ENCODE measurements at regions not wholly inside any gene's neighbourhood (a gene's known extent, or its start where the extent isn't known, plus 50 kb on each side); places are given as distances from the start of the nearest gene placed in this dataset.

DNA sequence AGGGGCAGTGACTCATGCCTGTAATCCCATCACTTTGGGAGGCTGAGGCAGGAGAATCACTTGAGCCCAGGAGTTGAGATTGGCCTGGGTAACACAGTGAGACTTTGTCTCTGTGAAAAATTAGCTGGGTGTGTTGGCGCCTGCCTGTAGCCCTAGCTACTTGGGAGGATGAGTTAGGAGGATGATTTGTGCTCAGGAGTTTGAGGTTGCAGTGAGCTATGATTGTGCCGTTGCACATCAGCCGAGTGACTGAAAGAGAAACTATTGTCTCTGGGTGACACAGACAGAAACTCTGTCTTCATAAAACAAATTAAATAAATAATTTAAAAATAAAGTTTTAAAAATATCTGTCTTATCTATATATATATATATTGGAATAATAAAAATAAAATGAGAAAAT lies 1844.6 kb upstream of the PIK3C3 start:
- TF ChIP-seq RXRA (IDR thresholded peaks at IDR 0.05) (no peak), HNF4G (IDR thresholded peaks at IDR 0.05) (no peak), HNF4A (conservative IDR thresholded peaks at IDR 0.05) (no peak), YY1 (IDR thresholded peaks at IDR 0.05) (no peak), SP1 (IDR thresholded peaks at IDR 0.05) (no peak), TAF1 (conservative IDR thresholded peaks at IDR 0.05) (no peak), RAD21 (IDR thresholded peaks at IDR 0.05) (no peak), FOXA2 (IDR thresholded peaks at IDR 0.05) (no peak), GABPA (IDR thresholded peaks at IDR 0.05 in 1 of 2, conservative IDR thresholded peaks at IDR 0.05 in 1 of 2) (no peak), FOXA1 (IDR thresholded peaks at IDR 0.05) (no peak), NR2F2 (IDR thresholded peaks at IDR 0.05) (no peak), JUND (IDR thresholded peaks at IDR 0.05) (no peak), EGR1 (IDR thresholded peaks at IDR 0.05; ENCODE audit: low read depth in 2 of 2) (no peak)
- TF ChIP-seq, protein P1, sequence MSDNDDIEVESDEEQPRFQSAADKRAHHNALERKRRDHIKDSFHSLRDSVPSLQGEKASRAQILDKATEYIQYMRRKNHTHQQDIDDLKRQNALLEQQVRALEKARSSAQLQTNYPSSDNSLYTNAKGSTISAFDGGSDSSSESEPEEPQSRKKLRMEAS (IDR thresholded peaks at IDR 0.05): no peak
- TF ChIP-seq, protein P2, sequence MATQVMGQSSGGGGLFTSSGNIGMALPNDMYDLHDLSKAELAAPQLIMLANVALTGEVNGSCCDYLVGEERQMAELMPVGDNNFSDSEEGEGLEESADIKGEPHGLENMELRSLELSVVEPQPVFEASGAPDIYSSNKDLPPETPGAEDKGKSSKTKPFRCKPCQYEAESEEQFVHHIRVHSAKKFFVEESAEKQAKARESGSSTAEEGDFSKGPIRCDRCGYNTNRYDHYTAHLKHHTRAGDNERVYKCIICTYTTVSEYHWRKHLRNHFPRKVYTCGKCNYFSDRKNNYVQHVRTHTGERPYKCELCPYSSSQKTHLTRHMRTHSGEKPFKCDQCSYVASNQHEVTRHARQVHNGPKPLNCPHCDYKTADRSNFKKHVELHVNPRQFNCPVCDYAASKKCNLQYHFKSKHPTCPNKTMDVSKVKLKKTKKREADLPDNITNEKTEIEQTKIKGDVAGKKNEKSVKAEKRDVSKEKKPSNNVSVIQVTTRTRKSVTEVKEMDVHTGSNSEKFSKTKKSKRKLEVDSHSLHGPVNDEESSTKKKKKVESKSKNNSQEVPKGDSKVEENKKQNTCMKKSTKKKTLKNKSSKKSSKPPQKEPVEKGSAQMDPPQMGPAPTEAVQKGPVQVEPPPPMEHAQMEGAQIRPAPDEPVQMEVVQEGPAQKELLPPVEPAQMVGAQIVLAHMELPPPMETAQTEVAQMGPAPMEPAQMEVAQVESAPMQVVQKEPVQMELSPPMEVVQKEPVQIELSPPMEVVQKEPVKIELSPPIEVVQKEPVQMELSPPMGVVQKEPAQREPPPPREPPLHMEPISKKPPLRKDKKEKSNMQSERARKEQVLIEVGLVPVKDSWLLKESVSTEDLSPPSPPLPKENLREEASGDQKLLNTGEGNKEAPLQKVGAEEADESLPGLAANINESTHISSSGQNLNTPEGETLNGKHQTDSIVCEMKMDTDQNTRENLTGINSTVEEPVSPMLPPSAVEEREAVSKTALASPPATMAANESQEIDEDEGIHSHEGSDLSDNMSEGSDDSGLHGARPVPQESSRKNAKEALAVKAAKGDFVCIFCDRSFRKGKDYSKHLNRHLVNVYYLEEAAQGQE (IDR thresholded peaks at IDR 0.05): no peak
- TF ChIP-seq, protein P3, sequence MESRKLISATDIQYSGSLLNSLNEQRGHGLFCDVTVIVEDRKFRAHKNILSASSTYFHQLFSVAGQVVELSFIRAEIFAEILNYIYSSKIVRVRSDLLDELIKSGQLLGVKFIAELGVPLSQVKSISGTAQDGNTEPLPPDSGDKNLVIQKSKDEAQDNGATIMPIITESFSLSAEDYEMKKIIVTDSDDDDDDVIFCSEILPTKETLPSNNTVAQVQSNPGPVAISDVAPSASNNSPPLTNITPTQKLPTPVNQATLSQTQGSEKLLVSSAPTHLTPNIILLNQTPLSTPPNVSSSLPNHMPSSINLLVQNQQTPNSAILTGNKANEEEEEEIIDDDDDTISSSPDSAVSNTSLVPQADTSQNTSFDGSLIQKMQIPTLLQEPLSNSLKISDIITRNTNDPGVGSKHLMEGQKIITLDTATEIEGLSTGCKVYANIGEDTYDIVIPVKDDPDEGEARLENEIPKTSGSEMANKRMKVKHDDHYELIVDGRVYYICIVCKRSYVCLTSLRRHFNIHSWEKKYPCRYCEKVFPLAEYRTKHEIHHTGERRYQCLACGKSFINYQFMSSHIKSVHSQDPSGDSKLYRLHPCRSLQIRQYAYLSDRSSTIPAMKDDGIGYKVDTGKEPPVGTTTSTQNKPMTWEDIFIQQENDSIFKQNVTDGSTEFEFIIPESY (IDR thresholded peaks at IDR 0.05): no peak
- TF ChIP-seq, protein P4, sequence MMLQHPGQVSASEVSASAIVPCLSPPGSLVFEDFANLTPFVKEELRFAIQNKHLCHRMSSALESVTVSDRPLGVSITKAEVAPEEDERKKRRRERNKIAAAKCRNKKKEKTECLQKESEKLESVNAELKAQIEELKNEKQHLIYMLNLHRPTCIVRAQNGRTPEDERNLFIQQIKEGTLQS (IDR thresholded peaks at IDR 0.05): no peak
- TF ChIP-seq, protein P5, sequence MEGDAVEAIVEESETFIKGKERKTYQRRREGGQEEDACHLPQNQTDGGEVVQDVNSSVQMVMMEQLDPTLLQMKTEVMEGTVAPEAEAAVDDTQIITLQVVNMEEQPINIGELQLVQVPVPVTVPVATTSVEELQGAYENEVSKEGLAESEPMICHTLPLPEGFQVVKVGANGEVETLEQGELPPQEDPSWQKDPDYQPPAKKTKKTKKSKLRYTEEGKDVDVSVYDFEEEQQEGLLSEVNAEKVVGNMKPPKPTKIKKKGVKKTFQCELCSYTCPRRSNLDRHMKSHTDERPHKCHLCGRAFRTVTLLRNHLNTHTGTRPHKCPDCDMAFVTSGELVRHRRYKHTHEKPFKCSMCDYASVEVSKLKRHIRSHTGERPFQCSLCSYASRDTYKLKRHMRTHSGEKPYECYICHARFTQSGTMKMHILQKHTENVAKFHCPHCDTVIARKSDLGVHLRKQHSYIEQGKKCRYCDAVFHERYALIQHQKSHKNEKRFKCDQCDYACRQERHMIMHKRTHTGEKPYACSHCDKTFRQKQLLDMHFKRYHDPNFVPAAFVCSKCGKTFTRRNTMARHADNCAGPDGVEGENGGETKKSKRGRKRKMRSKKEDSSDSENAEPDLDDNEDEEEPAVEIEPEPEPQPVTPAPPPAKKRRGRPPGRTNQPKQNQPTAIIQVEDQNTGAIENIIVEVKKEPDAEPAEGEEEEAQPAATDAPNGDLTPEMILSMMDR (IDR thresholded peaks at IDR 0.05; ENCODE audit: low read depth, low read length, missing input control): no peak
- no peaks in the 10 kb centered on the region for H3K36me3 ChIP-seq (ENCODE audit: control insufficient read depth in 4 of 4, insufficient read depth in 3 of 4, low read depth in 1 of 4, low read length in 3 of 4)
- H3K27me3 ChIP-seq (ENCODE audit: control insufficient read depth in 4 of 4, insufficient read depth in 4 of 4, low read length in 3 of 4): peaks cover 0 to 2% (median 0%) of the 10 kb centered on the region in 4 donors
- no peaks in the 10 kb centered on the region for H3K9me3 ChIP-seq (ENCODE audit: control insufficient read depth in 4 of 4, low read length in 3 of 4)
- H3K27ac ChIP-seq (ENCODE audit: low read depth in 1 of 2, low read length in 2 of 2): no peak overlapping the region
- H3K4me1 ChIP-seq (ENCODE audit: control insufficient read depth in 4 of 4, insufficient read depth in 4 of 4, low read length in 3 of 4): no peaks in the 10 kb centered on the region
- DNase-seq (ENCODE audit: low spot score): no peak
- no peak overlapping the region for H3K4me3 ChIP-seq (ENCODE audit: low read depth in 1 of 3, low read length in 3 of 3)
- no peak overlapping the region for H3K9ac ChIP-seq (ENCODE audit: low read depth in 1 of 2, low read length in 2 of 2)
- 81% methylated on average over 3 of the region's 3 CpGs for WGBS

Data from liver (tissue), 8 donors.